GM18499 (cell line): ENCODE measurements at regions not wholly inside any gene's neighbourhood (a gene's known extent, or its start where the extent isn't known, plus 50 kb on each side); places are given as distances from the start of the nearest gene placed in this dataset.
"Not testable (repeated sequence)": the region's sequence is repeated elsewhere in the genome, so short reads cannot be mapped to it uniquely, and the experiment has no call there.

ENCODE experiments used
- ATAC-seq: cut with Tn5 transposase; IDR thresholded peaks from one replicate; pipeline ENCODE4 v1.9.1; 2021; ENCODE audit warnings: moderate number of reproducible peaks; ENCODE audit not compliant: insufficient read depth, unreplicated experiment

- no peak for ATAC-seq
These were observed 239.2 kb downstream of the ADGRD1 start for GRCh38 chr12:131192951-131193350.

GRCh38 chr12:131194166-131194565 lies 240.5 kb downstream of the ADGRD1 start:
- ATAC-seq: no peak

GRCh38 chr12:131195796-131196195 lies 242.1 kb downstream of the ADGRD1 start:
- ATAC-seq: no peak

- ATAC-seq: no peak
These were observed 242.5 kb downstream of the ADGRD1 start for GRCh38 chr12:131196220-131196619.

- no peak for ATAC-seq
These were observed 243.8 kb downstream of the ADGRD1 start for GRCh38 chr12:131197490-131197889.

GRCh38 chr12:131199221-131199620 lies 245.5 kb downstream of the ADGRD1 start:
- ATAC-seq: no peak

- ATAC-seq: not testable (repeated sequence)
These were observed 248.2 kb downstream of the ADGRD1 start for GRCh38 chr12:131201912-131202311.

GRCh38 chr12:131202592-131203378 lies 249.1 kb downstream of the ADGRD1 start:
- no peak for ATAC-seq

- ATAC-seq: no peak
These were observed 250.1 kb downstream of the ADGRD1 start for GRCh38 chr12:131203666-131204415.

- no peak for ATAC-seq
These were observed 250.9 kb downstream of the ADGRD1 start for GRCh38 chr12:131204416-131205274.

GRCh38 chr12:131205275-131205933 lies 251.7 kb downstream of the ADGRD1 start:
- ATAC-seq: not testable (repeated sequence)

- ATAC-seq: not testable (repeated sequence)
These were observed 253.1 kb downstream of the ADGRD1 start for GRCh38 chr12:131206630-131207299.

GRCh38 chr12:131207300-131207660 lies 253.6 kb downstream of the ADGRD1 start:
- not testable (repeated sequence) for ATAC-seq

GRCh38 chr12:131207841-131208240 lies 254.1 kb downstream of the ADGRD1 start:
- ATAC-seq: not testable (repeated sequence)

GRCh38 chr12:131208425-131208824 lies 254.7 kb downstream of the ADGRD1 start:
- no peak for ATAC-seq

GRCh38 chr12:131209082-131210070 lies 255.7 kb downstream of the ADGRD1 start:
- no peak for ATAC-seq

- ATAC-seq: no peak
These were observed 257.0 kb downstream of the ADGRD1 start for GRCh38 chr12:131210506-131211339.
